RWPE2 (cell line): ENCODE measurements at regions not wholly inside any gene's neighbourhood (a gene's known extent, or its start where the extent isn't known, plus 50 kb on each side); places are given as distances from the start of the nearest gene placed in this dataset.
A peak's percentile ranks its signal among the peaks of the same experiment; 100 is the strongest.

Source experiments
- ATAC-seq: fragments of 200-7000 bp; cut with Tn5 transposase; 3 replicates; pipeline ENCODE4 v1.9.1; 2021; ENCODE audit warnings: low read depth
- DNase-seq: peaks from one replicate; pipeline ENCODE4 v3.0.0-alpha.2; 2020; ENCODE audit warnings: low spot score
- H3K27ac ChIP-seq: fragments of 450-650 bp; 2 replicates; pipeline ENCODE4 v1.5.1; 2017; ENCODE audit warnings: mild to moderate bottlenecking; ENCODE audit not compliant: poor library complexity, severe bottlenecking
- H3K27me3 ChIP-seq: fragments of 250-450 bp; sonication (Bioruptor Pico); 2 replicates; pipeline ENCODE4 v1.5.1; 2021; ENCODE audit warnings: mild to moderate bottlenecking, moderate library complexity; ENCODE audit not compliant: insufficient read depth, poor library complexity, severe bottlenecking
- H3K36me3 ChIP-seq: fragments of 250-450 bp; sonication (Bioruptor Pico); 2 replicates; pipeline ENCODE4 v1.5.1; 2020; ENCODE audit warnings: low read depth, mild to moderate bottlenecking, moderate library complexity
- H3K4me1 ChIP-seq: fragments of 250-450 bp; sonication (Bioruptor Pico); 2 replicates; pipeline ENCODE4 v1.5.1; 2021; ENCODE audit warnings: mild to moderate bottlenecking, moderate library complexity; ENCODE audit not compliant: insufficient read depth, poor library complexity, severe bottlenecking
- H3K4me3 ChIP-seq: fragments of 250-450 bp; sonication (Bioruptor Pico); 2 replicates; pipeline ENCODE4 v1.5.1; 2021; ENCODE audit warnings: mild to moderate bottlenecking, moderate library complexity; ENCODE audit not compliant: severe bottlenecking
- H3K9me3 ChIP-seq: fragments of 250-450 bp; sonication (Bioruptor Pico); 2 replicates; pipeline ENCODE4 v1.5.1; 2021; ENCODE audit warnings: mild to moderate bottlenecking, moderate library complexity; ENCODE audit not compliant: severe bottlenecking
- CTCF ChIP-seq: fragments of 450-650 bp; IDR thresholded peaks from one replicate; pipeline ENCODE4 v1.5.1; 2017; ENCODE audit warnings: mild to moderate bottlenecking, moderate library complexity; ENCODE audit not compliant: poor library complexity, severe bottlenecking

- Histone ChIP-seq H3K27ac (no peak overlapping the region), H3K4me3 (no peak overlapping the region), H3K36me3 (no peaks in the 10 kb centered on the region), H3K4me1 (no peaks in the 10 kb centered on the region), H3K27me3 (peaks cover 6% of the 10 kb centered on the region), H3K9me3 (no peaks in the 10 kb centered on the region)
- TF ChIP-seq CTCF = no peak
- no peak for ATAC-seq
- no peak for DNase-seq
Measured at GRCh38 chr12:108455706-108456105, 59.4 kb upstream of the FICD start.

DNA sequence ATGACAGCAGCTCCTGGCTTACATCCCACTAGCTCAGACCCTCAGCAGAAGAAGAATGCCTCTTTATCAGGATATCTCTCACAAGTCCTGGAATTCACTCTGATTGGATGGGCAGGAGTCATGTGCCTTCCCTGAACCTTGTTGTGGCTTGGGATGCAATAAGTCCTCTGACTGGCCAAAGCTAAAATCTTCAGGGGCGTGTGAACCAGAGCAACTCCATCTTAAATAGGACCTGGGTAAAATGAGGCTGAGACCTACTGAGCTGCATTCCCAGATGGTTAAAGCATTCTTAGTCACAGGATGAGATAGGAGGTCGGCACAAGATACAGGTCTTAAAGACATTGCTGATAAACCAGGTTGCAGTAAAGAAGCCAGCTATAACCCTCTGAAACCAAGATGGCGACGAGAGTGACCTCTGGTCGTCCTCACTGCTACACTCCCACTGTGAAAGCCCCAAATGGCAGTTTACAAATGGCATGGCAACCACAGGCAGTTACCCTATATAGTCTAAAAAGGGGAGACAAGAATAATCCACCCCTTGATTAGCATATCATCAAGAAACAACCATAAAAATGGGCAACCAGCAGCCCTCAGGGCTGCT, 60.4 kb upstream of the FICD start:
- Histone ChIP-seq H3K4me3 (no peak overlapping the region), H3K36me3 (no peaks in the 10 kb centered on the region), H3K4me1 (no peaks in the 10 kb centered on the region), H3K27me3 (peaks cover 6% of the 10 kb centered on the region), H3K27ac (no peak overlapping the region), H3K9me3 (no peaks in the 10 kb centered on the region)
- ATAC-seq (no peak), DNase-seq (no peak)
- TF ChIP-seq CTCF = no peak

DNA sequence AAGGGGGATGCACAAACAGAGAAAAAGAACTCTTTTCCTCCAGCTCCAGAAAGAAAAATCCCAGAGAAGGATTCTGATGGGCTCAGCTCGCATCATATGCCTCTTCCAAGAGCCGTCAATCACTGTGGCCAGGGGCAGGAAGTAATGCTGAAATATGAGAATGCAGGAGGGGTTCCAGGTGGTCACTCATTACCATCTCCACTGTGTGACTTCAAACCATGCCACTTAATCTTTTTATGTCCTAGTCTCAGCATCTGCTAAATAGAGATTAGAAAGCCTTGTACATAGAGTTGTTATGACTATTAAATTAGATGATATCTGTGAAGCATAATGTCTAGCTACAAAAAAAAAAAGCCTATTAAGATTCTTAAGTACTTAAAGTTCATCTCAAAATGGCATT, 65.6 kb upstream of the FICD start:
- H3K27me3 ChIP-seq = peaks cover 5% of the 10 kb centered on the region

DNA sequence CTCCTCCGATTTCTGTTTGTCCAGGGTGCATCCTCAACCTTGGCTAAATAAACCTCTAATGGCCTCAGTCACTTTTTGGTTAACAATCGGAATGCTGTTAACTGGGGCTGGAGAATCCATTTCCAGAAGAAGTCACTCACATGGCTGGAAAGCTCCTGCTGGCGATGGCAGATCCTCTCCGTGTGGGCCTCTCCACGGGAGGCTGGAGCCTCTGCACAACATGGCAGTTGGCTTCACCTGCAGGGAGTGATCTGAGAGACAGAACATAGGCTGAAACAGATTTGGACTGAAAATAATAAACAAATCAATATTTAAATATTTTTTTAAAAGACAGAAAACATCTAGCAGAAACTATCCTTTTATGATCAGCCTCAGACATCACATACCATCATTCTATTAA, 66.8 kb upstream of the FICD start:
- Histone ChIP-seq H3K4me3 (no peak overlapping the region), H3K36me3 (no peaks in the 10 kb centered on the region), H3K27ac (no peak overlapping the region), H3K9me3 (no peaks in the 10 kb centered on the region), H3K4me1 (peaks cover 16% of the 10 kb centered on the region), H3K27me3 (no peaks in the 10 kb centered on the region)
- no peak for TF ChIP-seq CTCF
- no peak for DNase-seq
- no peak for ATAC-seq

More for the DNA sequence above, 65.6 kb upstream of the FICD start:
- Histone ChIP-seq H3K36me3 (no peaks in the 10 kb centered on the region), H3K9me3 (no peaks in the 10 kb centered on the region), H3K27ac (no peak overlapping the region), H3K4me3 (no peak overlapping the region), H3K4me1 (peaks cover 16% of the 10 kb centered on the region)
- ATAC-seq (no peak), DNase-seq (no peak)
- no peak for TF ChIP-seq CTCF

GRCh38 chr12:108447168-108447832, 67.8 kb upstream of the FICD start:
- Histone ChIP-seq H3K4me1 (peaks cover 16% of the 10 kb centered on the region), H3K4me3 (no peak overlapping the region), H3K27me3 (no peaks in the 10 kb centered on the region), H3K9me3 (no peaks in the 10 kb centered on the region), H3K36me3 (no peaks in the 10 kb centered on the region), H3K27ac (peak overlapping the region; percentile 84)
- no peak for TF ChIP-seq CTCF
- ATAC-seq (peak; percentile 67), DNase-seq (no peak)
